ENCODE measurements at regions not wholly inside any gene's neighbourhood (a gene's known extent, or its start where the extent isn't known, plus 50 kb on each side); places are given as distances from the start of the nearest gene placed in this dataset.

GRCh38 chr4:97396605-97397004 is 746.7 kb downstream of the STPG2 start:
- no peak for TF ChIP-seq CTCF (conservative IDR thresholded peaks at IDR 0.05; ENCODE audit: low read length)
- no peak for TF ChIP-seq EZH2phosphoT487 (IDR thresholded peaks at IDR 0.05; ENCODE audit: borderline replicate concordance)
